ENCODE measurements at regions not wholly inside any gene's neighbourhood (a gene's known extent, or its start where the extent isn't known, plus 50 kb on each side); places are given as distances from the start of the nearest gene placed in this dataset.
"Not testable (repeated sequence)": the region's sequence is repeated elsewhere in the genome, so short reads cannot be mapped to it uniquely, and the experiment has no call there.

GRCh38 chr10:9825491-9826018, 1192.1 kb upstream of the CELF2 start:
- DNase-seq = no peak

- no peak for DNase-seq
These were observed 1189.6 kb upstream of the CELF2 start for GRCh38 chr10:9828110-9828509.

DNA sequence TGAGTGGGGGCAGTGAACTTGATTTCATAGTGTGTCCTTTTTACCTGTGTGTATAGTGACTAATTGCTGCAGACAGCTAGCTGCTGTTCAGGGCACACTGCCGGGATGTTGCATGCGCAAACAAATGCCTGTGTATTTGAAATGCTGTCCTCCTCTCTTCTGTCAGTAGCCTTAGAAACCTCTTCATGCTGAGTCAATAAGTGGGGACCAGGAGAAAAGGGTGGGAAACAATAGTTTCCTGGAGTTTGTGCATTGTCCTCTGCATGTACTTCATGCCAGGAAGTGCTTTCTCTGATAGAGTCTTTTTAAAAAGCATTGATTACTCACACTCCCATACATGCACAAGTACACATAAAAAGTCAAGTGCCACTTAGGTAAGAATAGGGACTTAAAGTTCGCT, 1183.7 kb upstream of the CELF2 start:
- DNase-seq = no peak

DNA sequence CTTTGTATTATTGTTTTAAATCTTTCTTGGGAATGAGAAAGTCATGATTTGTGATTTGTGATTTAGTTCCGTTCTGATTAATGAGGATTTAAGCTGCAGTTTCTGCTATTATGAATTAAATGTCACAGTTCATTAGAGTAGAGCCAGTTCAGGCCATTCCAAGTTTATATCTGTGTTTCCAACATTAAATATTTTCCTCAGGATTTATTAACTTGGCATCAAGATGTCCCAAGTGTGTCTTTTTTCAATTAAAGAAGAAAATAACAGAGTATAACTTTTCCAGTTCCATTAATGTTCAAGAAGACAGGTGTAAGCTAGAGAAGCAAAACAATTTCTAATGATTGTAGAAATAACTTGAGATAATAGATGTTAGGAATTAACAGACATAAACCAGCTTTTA, 1183.2 kb upstream of the CELF2 start:
- DNase-seq = no peak

- no peak for DNase-seq
These were observed 1172.6 kb upstream of the CELF2 start for GRCh38 chr10:9845075-9845474.

DNA sequence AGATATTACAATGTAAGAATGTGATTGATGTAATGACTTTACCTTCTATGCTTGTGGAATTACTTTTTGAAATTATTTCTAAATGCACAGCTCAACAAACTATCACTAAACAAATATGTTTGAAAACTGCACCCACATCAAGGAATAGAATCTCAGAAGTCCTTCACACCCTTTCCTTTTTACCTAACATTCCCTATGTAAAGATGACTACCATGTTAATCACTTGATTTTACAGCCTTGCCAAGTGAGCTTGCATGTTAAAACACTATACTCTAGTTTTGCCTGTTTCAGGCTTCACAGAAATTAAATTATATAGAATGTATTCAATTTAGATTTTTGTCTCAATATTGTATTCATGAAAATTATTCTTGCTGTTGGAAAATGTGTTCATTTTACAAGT, 1169.4 kb upstream of the CELF2 start:
- DNase-seq = no peak

DNA sequence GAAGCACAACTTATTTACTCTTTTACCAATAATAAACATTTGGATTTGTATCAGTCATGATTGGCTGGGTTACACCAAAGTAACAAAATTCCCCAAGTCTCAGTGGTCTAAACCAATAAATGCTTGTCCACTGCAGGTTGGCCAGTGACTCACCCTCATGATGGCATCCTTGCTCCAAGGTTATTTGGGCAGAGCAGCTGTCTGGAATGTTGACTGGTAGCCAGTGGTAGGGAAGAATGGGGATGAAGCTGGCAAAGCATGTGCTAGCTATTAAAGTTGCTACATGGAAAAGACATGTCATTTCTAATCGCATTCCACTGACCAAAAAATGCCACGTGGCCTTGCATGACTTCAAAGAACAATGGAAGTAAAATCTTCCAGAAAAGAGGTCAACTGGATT, 1168.7 kb upstream of the CELF2 start:
- DNase-seq = no peak

DNA sequence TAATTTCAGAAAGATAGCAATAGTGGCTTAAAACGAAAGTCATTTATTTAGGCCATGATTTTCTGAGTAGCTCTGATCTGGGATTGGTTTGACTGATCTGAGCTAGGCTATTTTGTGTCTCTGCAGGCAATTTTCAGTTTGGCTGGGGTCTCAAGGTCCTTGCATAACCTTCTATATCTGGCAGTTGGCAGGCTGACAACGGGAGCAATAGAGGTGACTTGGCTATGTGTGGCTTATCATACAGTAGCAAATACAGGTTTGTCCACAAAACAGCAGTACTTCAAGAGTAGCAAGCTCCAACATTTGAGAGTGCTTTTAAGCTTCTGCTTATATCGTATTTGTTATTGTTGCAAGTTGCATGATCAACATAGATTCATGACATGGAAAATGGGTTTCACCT, 1167.3 kb upstream of the CELF2 start:
- DNase-seq = no peak

GRCh38 chr10:9851808-9852207, 1165.9 kb upstream of the CELF2 start:
- no peak for DNase-seq

DNA sequence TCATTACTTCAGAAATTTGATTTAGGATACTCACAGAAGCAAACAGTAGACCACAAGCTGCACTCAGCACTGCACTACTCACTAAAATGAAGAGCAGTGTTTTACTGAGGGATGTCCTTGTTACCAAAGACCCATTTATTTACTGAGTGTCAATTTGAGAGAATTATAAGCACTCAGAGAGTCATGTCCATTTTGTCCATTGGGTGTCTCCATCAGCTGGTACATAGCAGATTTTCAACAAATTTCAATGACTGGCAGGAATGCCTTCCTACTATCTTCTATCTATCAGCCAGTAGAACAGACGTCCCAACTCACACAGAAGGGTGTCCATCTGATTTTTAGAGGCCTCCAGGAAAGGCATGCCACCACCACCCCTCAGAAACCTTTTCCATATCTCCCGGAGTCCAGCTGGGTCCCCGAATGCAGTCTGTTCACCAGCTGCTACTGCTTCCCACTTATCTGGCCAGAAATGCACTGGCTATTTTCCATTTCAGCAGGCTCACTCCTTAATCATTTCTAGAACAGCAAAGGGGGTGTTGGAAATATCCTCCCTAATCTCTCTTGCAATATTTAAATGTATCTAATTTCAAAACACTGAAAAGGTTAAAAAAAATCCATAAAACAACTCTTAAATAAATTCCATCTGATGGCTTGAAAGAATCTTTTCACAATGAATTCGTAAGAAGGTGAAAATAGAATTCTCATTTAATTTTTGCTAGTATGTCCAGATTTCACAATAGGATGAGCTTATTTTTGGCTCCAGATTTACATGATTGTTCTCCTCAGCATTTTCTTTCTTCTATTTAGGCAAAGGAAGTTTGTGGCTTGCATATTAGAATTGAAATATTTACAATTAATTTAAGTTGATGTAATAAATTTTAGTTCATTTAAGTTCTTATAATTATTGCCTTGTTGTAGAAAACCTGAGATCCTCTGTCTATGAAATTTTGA, 1164.0 kb upstream of the CELF2 start:
- no peak for DNase-seq

DNA sequence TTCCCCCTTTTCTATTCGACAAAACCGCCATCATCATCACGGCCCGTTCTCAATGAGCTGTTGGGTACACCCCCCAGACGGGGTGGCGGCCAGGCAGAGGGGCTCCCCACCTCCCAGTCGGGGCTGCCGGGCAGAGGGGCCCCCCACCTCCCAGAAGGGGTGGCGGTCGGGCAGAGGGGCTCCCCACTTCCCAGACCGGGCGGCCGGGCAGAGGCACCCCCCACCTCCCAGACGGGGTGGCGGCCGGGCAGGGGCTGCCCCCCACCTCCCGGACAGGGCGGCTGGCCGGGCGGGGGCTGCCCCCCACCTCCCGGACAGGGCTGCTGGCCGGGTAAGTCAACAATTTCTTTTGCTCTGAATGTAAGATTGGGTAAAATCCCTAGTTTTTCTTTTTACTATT, 1162.2 kb upstream of the CELF2 start:
- DNase-seq = not testable (repeated sequence)

- no peak for DNase-seq
These were observed 1158.9 kb upstream of the CELF2 start for GRCh38 chr10:9858816-9859215.

GRCh38 chr10:9860045-9860444, 1157.6 kb upstream of the CELF2 start:
- no peak for DNase-seq

- no peak for DNase-seq
These were observed 1154.0 kb upstream of the CELF2 start for GRCh38 chr10:9863559-9864121.

- DNase-seq = no peak
These were observed 1149.2 kb upstream of the CELF2 start for GRCh38 chr10:9868499-9868898.

- DNase-seq = no peak
These were observed 1148.5 kb upstream of the CELF2 start for GRCh38 chr10:9869205-9869604.

GRCh38 chr10:9869606-9870176, 1148.0 kb upstream of the CELF2 start:
- no peak for DNase-seq

GRCh38 chr10:9875353-9875752, 1142.3 kb upstream of the CELF2 start:
- DNase-seq = no peak

GRCh38 chr10:9877978-9878377, 1139.7 kb upstream of the CELF2 start:
- no peak for DNase-seq

- DNase-seq = no peak
These were observed 1139.3 kb upstream of the CELF2 start for GRCh38 chr10:9878383-9878782.

GRCh38 chr10:9885761-9886160, 1131.9 kb upstream of the CELF2 start:
- no peak for DNase-seq

- no peak for DNase-seq
These were observed 1130.9 kb upstream of the CELF2 start for GRCh38 chr10:9886772-9887171.

DNA sequence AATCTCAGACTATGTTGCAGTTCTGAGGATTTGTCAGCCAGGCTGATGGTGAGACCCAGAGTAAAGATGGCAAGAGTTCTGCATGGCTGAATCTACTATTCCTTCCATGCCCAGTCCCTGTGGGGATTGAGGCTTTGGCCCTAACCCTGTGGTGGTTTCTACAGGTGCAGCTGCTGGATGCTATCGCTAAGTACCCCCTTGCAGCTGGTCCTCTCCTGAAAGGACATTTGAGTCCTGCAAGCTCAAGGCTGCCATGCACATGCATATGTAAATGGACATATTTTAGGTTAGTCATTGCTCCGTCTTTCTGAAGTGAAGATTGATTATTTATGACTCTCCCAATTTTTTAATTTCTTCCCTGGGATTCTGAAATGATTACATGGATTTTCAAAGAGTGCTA, 1122.2 kb upstream of the CELF2 start:
- no peak for DNase-seq

- DNase-seq = no peak
These were observed 1121.7 kb upstream of the CELF2 start for GRCh38 chr10:9895981-9896380.

Data from activated gamma-delta T cell (primary cell).